B cell (primary cell): ENCODE measurements at regions not wholly inside any gene's neighbourhood (a gene's known extent, or its start where the extent isn't known, plus 50 kb on each side); places are given as distances from the start of the nearest gene placed in this dataset.

Source experiments
- ATAC-seq: fragments of 200-7000 bp; cut with Tn5 transposase; one replicate; pipeline ENCODE4 v1.10.0; 2021; ENCODE audit warnings: low read depth, mild to moderate bottlenecking, moderate number of reproducible peaks, moderate library complexity
- CTCF ChIA-PET: fragments of 350-600 bp; sonication (Branson Sonifier 250); formaldehyde crosslinking; loops from one replicate; lab custom pipeline; 2021; ENCODE audit warnings: antibody characterized with exemption, inconsistent platforms; lab: Charles Lee
- POLR2A ChIA-PET: fragments of 350-600 bp; sonication (Branson Sonifier 250); formaldehyde crosslinking; loops from one replicate; lab custom pipeline; 2021; ENCODE audit warnings: antibody characterized with exemption; lab: Charles Lee
- DNase-seq: peaks from one replicate; pipeline ENCODE4 v3.0.0; 2013
- H2AFZ ChIP-seq: 2 replicates; pipeline ENCODE4 v1.6.1; 2012; ENCODE audit warnings: mild to moderate bottlenecking, low read depth, low read length; ENCODE audit not compliant: insufficient read depth, poor library complexity, severe bottlenecking
- H3K27ac ChIP-seq, 2 donors: 1 replicate in 1 of 2; 2 replicates in 1 of 2; pipeline ENCODE4 v1.5.1; 2012 to 2013; ENCODE audit warnings: low read length in 2 of 2, mild to moderate bottlenecking in 2 of 2, moderate library complexity in 1 of 2
- H3K27me3 ChIP-seq, 4 experiments: fragments of 200-600 bp in 1 of 4; sonication (generic) in 1 of 4; replicated peaks in 1 of 4; 1 replicate in 2 of 4; 2 replicates in 2 of 4; pipeline versions ENCODE4 v1.6.1 to v1.7.0; 2013 to 2016; ENCODE audit warnings: low read length in 3 of 4, mild to moderate bottlenecking in 2 of 4, mixed read lengths in 1 of 4, moderate library complexity in 1 of 4; ENCODE audit not compliant: insufficient read depth in 4 of 4, control insufficient read depth in 3 of 4; ENCODE audit errors: control extremely low read depth in 1 of 4
- H3K36me3 ChIP-seq, 2 experiments: replicated peaks in 1 of 2; 1 replicate in 1 of 2; 2 replicates in 1 of 2; pipeline versions ENCODE4 v1.6.1 to v1.7.1; 2013; ENCODE audit warnings: low read length in 1 of 2; ENCODE audit not compliant: insufficient read depth in 2 of 2, control insufficient read depth in 1 of 2; ENCODE audit errors: control extremely low read depth in 1 of 2, extremely low read depth in 1 of 2
- H3K4me1 ChIP-seq, 2 donors: fragments of 200-600 bp in 1 of 2; sonication (generic) in 1 of 2; 1 replicate in 1 of 2; 2 replicates in 1 of 2; pipeline versions ENCODE4 v1.5.1 to v1.6.1; 2013 to 2017; ENCODE audit warnings: low read length in 2 of 2; ENCODE audit not compliant: control insufficient read depth in 2 of 2, insufficient read depth in 2 of 2
- H3K4me2 ChIP-seq: replicated peaks from 2 replicates; pipeline ENCODE3; 2012; ENCODE audit warnings: mild to moderate bottlenecking, low read depth, low read length; ENCODE audit not compliant: poor library complexity, severe bottlenecking
- H3K4me3 ChIP-seq, 5 experiments: fragments of 200-600 bp in 1 of 5; sonication (generic) in 1 of 5; 1 replicate in 3 of 5; 2 replicates in 2 of 5; pipeline versions ENCODE4 v1.5.1 to v1.7.0; 2011 to 2016; ENCODE audit warnings: low read length in 4 of 5, mild to moderate bottlenecking in 4 of 5, low read depth in 2 of 5, control low read depth in 1 of 5, moderate library complexity in 1 of 5; ENCODE audit not compliant: insufficient read depth in 1 of 5; ENCODE audit errors: control extremely low read depth in 1 of 5, extremely low read depth in 1 of 5
- H3K79me2 ChIP-seq: fragments of 200-600 bp; sonication (generic); one replicate; pipeline ENCODE4 v1.6.0; 2016; ENCODE audit warnings: low read length; ENCODE audit not compliant: control insufficient read depth, insufficient read depth
- H3K9ac ChIP-seq: fragments of 200-600 bp; sonication (generic); 2 replicates; pipeline ENCODE4 v1.6.1; 2017; ENCODE audit warnings: mild to moderate bottlenecking, low read length, moderate library complexity
- H3K9me3 ChIP-seq, 3 donors: one replicate each; pipeline versions ENCODE4 v1.6.1 to v1.7.1; 2013; ENCODE audit warnings: low read length in 2 of 3; ENCODE audit not compliant: control insufficient read depth in 2 of 3, insufficient read depth in 1 of 3; ENCODE audit errors: control extremely low read depth in 1 of 3
- H4K20me1 ChIP-seq: 2 replicates; pipeline ENCODE4 v1.6.0; 2012; ENCODE audit warnings: mild to moderate bottlenecking, low read length; ENCODE audit not compliant: insufficient read depth, control insufficient read depth, poor library complexity, severe bottlenecking
- H3K27ac Mint-ChIP-seq: one replicate; pipeline ENCODE4 v1.8.0; 2021; ENCODE audit warnings: mixed read lengths
- H3K27me3 Mint-ChIP-seq: one replicate; pipeline ENCODE4 v1.8.0; 2021; ENCODE audit warnings: mixed read lengths
- H3K4me1 Mint-ChIP-seq: one replicate; pipeline ENCODE4 v1.8.0; 2021; ENCODE audit warnings: mixed read lengths
- H3K4me3 Mint-ChIP-seq: one replicate; pipeline ENCODE4 v1.8.0; 2021; ENCODE audit warnings: mixed read lengths
- H3K9me3 Mint-ChIP-seq: one replicate; pipeline ENCODE4 v1.8.0; 2022; ENCODE audit warnings: mixed read lengths; ENCODE audit not compliant: insufficient read depth
- CTCF ChIP-seq: fragments of 200-600 bp; IDR thresholded peaks from one replicate; pipeline ENCODE4 v1.8.0; 2022; ENCODE audit warnings: antibody characterized with exemption, mild to moderate bottlenecking
- EZH2 ChIP-seq: IDR thresholded peaks from 2 replicates; pipeline ENCODE4 v1.6.1; 2012; ENCODE audit warnings: borderline replicate concordance, low read depth, mild to moderate bottlenecking, moderate library complexity, low read length; ENCODE audit not compliant: insufficient read depth, poor library complexity, severe bottlenecking
- WGBS: methylation state at CpG from one replicate; pipeline ENCODE4 v1.1.5; 2013; ENCODE audit warnings: missing lambda C conversion rate; ENCODE audit not compliant: insufficient coverage; 5-methylcytosine and 5-hydroxymethylcytosine counted together
- intact Hi-C: fragments of 100-400 bp; cut with micrococcal nuclease; formaldehyde crosslinking; loops from one replicate; pipeline ENCODE4 v1.10.0; 2022

- WGBS, result 89% methylated on average over 3 of the region's 6 CpGs
- no peak overlapping the region for H3K27ac Mint-ChIP-seq
Measured at GRCh38 chr3:6631376-6631775, 229.5 kb upstream of the GRM7 start.

GRCh38 chr3:6640907-6641306, 220.0 kb upstream of the GRM7 start:
- POLR2A ChIA-PET, result no interaction called here
- ATAC-seq, result no peak
- CTCF ChIA-PET, result no interaction called here

More at GRCh38 chr3:6631376-6631775, 229.5 kb upstream of the GRM7 start:
- H4K20me1 ChIP-seq, result no peaks in the 10 kb centered on the region
- H2AFZ ChIP-seq, result no peak overlapping the region
- H3K9ac ChIP-seq, result no peak overlapping the region
- H3K4me3 ChIP-seq, result no peak overlapping the region
- no peak for DNase-seq
- H3K27me3 ChIP-seq, result no peaks in the 10 kb centered on the region
- ChIA-PET POLR2A (no interaction called here), CTCF (no interaction called here)
- H3K27ac ChIP-seq, result no peak overlapping the region
- H3K4me1 Mint-ChIP-seq, result no peaks in the 10 kb centered on the region
- H3K4me3 Mint-ChIP-seq, result no peak overlapping the region
- H3K4me2 ChIP-seq, result no peak overlapping the region
- H3K79me2 ChIP-seq, result no peaks in the 10 kb centered on the region
- no peak for ATAC-seq
- H3K4me1 ChIP-seq, result no peaks in the 10 kb centered on the region
- no peaks in the 10 kb centered on the region for H3K9me3 Mint-ChIP-seq
- intact Hi-C loops, result no loop called here
- TF ChIP-seq EZH2, result no peak
- no peak for TF ChIP-seq CTCF
- no peaks in the 10 kb centered on the region for H3K9me3 ChIP-seq
- no peaks in the 10 kb centered on the region for H3K27me3 Mint-ChIP-seq
- no peaks in the 10 kb centered on the region for H3K36me3 ChIP-seq

More at GRCh38 chr3:6640907-6641306, 220.0 kb upstream of the GRM7 start:
- intact Hi-C loops, result no loop called here
- Mint-ChIP-seq H3K27me3 (no peaks in the 10 kb centered on the region), H3K9me3 (peaks cover 2% of the 10 kb centered on the region), H3K27ac (no peak overlapping the region), H3K4me1 (no peaks in the 10 kb centered on the region), H3K4me3 (no peak overlapping the region)
- Histone ChIP-seq H3K79me2 (no peaks in the 10 kb centered on the region), H3K4me2 (no peak overlapping the region), H3K9me3 (peaks cover 0 to 1% (median 0%) of the 10 kb centered on the region in 3 donors), H3K36me3 (no peaks in the 10 kb centered on the region), H3K27ac (no peak overlapping the region), H2AFZ (no peak overlapping the region), H3K4me1 (no peaks in the 10 kb centered on the region), H3K4me3 (no peak overlapping the region), H4K20me1 (no peaks in the 10 kb centered on the region), H3K27me3 (no peaks in the 10 kb centered on the region), H3K9ac (no peak overlapping the region)
- no peak for DNase-seq
- TF ChIP-seq CTCF, result no peak
- no peak for TF ChIP-seq EZH2
- no CpG with 5 or more reads among the region's 1 CpG for WGBS
